22Rv1 (cell line): ENCODE measurements at regions not wholly inside any gene's neighbourhood (a gene's known extent, or its start where the extent isn't known, plus 50 kb on each side); places are given as distances from the start of the nearest gene placed in this dataset.

Experiments
- H3K27ac ChIP-seq: fragments of 450-650 bp; 2 replicates; pipeline ENCODE4 v1.5.1; 2017
- ZFX ChIP-seq: fragments of 450-650 bp; IDR thresholded peaks from 2 replicates; pipeline ENCODE4 v1.6.1; 2017; ENCODE audit warnings: antibody characterized with exemption, borderline replicate concordance
- TF ChIP-seq, protein P1 (sequence below): fragments of 450-650 bp; IDR thresholded peaks from 2 replicates; pipeline ENCODE4 v1.5.1; 2017; ENCODE audit warnings: mild to moderate bottlenecking

GRCh38 chr17:73941919-73942530, 261.5 kb upstream of the RPL38 start:
- no peak overlapping the region for H3K27ac ChIP-seq
- TF ChIP-seq ZFX, result no peak
- TF ChIP-seq, protein P1, sequence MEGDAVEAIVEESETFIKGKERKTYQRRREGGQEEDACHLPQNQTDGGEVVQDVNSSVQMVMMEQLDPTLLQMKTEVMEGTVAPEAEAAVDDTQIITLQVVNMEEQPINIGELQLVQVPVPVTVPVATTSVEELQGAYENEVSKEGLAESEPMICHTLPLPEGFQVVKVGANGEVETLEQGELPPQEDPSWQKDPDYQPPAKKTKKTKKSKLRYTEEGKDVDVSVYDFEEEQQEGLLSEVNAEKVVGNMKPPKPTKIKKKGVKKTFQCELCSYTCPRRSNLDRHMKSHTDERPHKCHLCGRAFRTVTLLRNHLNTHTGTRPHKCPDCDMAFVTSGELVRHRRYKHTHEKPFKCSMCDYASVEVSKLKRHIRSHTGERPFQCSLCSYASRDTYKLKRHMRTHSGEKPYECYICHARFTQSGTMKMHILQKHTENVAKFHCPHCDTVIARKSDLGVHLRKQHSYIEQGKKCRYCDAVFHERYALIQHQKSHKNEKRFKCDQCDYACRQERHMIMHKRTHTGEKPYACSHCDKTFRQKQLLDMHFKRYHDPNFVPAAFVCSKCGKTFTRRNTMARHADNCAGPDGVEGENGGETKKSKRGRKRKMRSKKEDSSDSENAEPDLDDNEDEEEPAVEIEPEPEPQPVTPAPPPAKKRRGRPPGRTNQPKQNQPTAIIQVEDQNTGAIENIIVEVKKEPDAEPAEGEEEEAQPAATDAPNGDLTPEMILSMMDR, result no peak

DNA sequence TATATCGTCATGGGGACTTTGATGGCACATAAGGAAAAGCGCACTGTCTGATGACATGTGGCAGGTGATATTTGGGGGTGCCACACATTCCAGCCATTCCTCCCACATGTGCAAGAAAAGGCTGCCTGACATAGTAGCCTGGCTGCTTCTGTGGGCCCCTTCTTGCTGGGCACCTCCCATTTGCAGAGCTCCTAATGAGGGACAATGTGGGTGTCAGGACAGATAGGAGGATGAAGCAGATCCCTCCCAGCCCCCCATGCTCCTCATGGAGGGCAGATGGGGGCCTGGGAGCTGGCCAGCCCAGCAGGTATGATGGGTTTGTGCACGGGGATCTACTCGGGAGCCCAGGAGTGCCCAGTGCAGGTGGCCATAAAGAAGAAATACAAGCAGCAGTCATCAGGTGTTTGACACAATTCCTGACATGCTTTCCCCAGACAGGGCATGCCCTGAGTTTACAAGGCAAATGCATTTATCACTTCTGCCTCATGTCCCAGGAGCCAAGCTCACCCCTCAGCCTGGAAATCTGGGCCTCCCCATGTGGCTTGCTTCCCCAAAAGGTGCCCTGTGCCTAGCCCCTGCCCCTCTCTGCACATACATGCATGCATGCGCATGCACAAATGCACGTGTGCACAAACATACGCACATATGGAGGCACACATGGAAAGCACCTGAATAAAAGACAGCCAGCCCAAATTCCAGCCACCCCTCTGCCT, 260.6 kb upstream of the RPL38 start:
- TF ChIP-seq, protein P1, result no peak
- TF ChIP-seq ZFX, result no peak
- H3K27ac ChIP-seq, result no peak overlapping the region

GRCh38 chr17:73943416-73944110, 259.9 kb upstream of the RPL38 start:
- TF ChIP-seq ZFX, result no peak
- TF ChIP-seq, protein P1, result no peak
- H3K27ac ChIP-seq, result no peak overlapping the region

DNA sequence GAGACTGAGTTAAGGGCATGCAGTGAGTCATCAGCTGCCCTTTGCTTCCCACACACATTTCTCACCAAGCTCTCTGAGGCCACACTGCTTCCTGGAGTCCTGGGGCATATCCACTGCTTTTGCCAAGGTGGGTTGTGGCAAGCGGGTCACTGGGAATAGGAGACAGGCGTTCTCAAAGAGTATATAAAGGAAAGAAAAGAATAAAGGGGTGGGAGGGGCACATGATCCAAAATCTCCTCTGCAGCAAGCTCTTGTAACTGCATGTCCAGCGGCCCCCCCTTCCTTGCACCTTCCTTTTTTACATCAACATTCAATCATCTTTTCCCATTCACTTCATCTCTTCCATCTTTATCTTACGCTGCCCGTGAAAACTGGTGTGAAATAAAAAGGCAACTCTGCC, 259.1 kb upstream of the RPL38 start:
- TF ChIP-seq, protein P1, result no peak
- no peak for TF ChIP-seq ZFX
- H3K27ac ChIP-seq, result no peak overlapping the region

- no peak for TF ChIP-seq ZFX
- TF ChIP-seq, protein P1, result no peak
- H3K27ac ChIP-seq, result no peak overlapping the region
These were observed 256.1 kb upstream of the RPL38 start for GRCh38 chr17:73947281-73947965.

GRCh38 chr17:73947966-73948355, 255.5 kb upstream of the RPL38 start:
- TF ChIP-seq ZFX, result no peak
- TF ChIP-seq, protein P1, result no peak

More at GRCh38 chr17:73947966-73948355, 255.5 kb upstream of the RPL38 start:
- H3K27ac ChIP-seq, result no peak overlapping the region
